PC-9 (cell line): ENCODE measurements at regions not wholly inside any gene's neighbourhood (a gene's known extent, or its start where the extent isn't known, plus 50 kb on each side); places are given as distances from the start of the nearest gene placed in this dataset.

Experiments
- BruUV-seq: library from RNA; stranded (reverse); fragments of 400-500 nt; replicated peaks from 2 replicates; lab custom pipeline; 2021; lab: Mats Ljungman, UMichigan
- CTCF ChIA-PET: fragments of 300-600 bp; sonication (Branson Sonifier 250); formaldehyde crosslinking; loops from one replicate; lab custom pipeline; 2022; ENCODE audit warnings: antibody characterized with exemption; lab: Charles Lee
- POLR2A ChIA-PET: fragments of 300-600 bp; sonication (Branson Sonifier 250); formaldehyde crosslinking; loops from one replicate; lab custom pipeline; 2022; ENCODE audit warnings: antibody characterized with exemption; ENCODE audit not compliant: unreplicated experiment; lab: Charles Lee
- DNase-seq, 2 experiments: peaks; one replicate each; pipeline versions ENCODE4 v3.0.0 to v3.0.0-alpha.2; 2015 to 2022; ENCODE audit warnings: mixed read lengths in 1 of 2
- H2AFZ ChIP-seq: fragments of 200-600 bp; sonication (generic); 2 replicates; pipeline ENCODE4 v1.8.1; 2017; ENCODE audit warnings: antibody characterized with exemption
- H3F3A ChIP-seq: fragments of 200-600 bp; sonication (generic); 2 replicates; pipeline ENCODE4 v1.8.1; 2017; ENCODE audit warnings: antibody characterized with exemption, mild to moderate bottlenecking, low read depth; ENCODE audit not compliant: insufficient read depth
- H3K27ac ChIP-seq: fragments of 200-600 bp; sonication (generic); 2 replicates; pipeline ENCODE4 v1.6.1; 2016; ENCODE audit warnings: mixed run types
- H3K27me3 ChIP-seq: fragments of 200-600 bp; sonication (generic); 2 replicates; pipeline ENCODE4 v1.6.1; 2016; ENCODE audit warnings: low read depth, mixed run types; ENCODE audit not compliant: insufficient read depth
- H3K36me3 ChIP-seq: fragments of 200-600 bp; sonication (generic); 2 replicates; pipeline ENCODE4 v1.6.1; 2016; ENCODE audit warnings: low read depth, mixed run types
- H3K4me1 ChIP-seq: fragments of 200-600 bp; sonication (generic); replicated peaks from 2 replicates; pipeline ENCODE4 v1.6.1; 2016; ENCODE audit warnings: mixed run types; ENCODE audit not compliant: insufficient read depth
- H3K4me2 ChIP-seq: fragments of 200-600 bp; sonication (generic); 2 replicates; pipeline ENCODE4 v1.6.1; 2017; ENCODE audit warnings: mixed run types
- H3K4me3 ChIP-seq: fragments of 200-600 bp; sonication (generic); 2 replicates; pipeline ENCODE4 v1.6.1; 2016; ENCODE audit warnings: mixed run types
- H3K79me2 ChIP-seq: fragments of 200-600 bp; sonication (generic); 2 replicates; pipeline ENCODE4 v1.6.1; 2017; ENCODE audit warnings: low read depth, mixed run types
- H3K9me2 ChIP-seq: fragments of 200-600 bp; sonication (generic); 2 replicates; pipeline ENCODE4 v1.8.1; 2017; ENCODE audit warnings: mild to moderate bottlenecking; ENCODE audit not compliant: insufficient read depth
- H3K9me3 ChIP-seq: fragments of 200-600 bp; sonication (generic); 2 replicates; pipeline ENCODE4 v1.8.1; 2016; ENCODE audit warnings: low read depth; ENCODE audit not compliant: insufficient read depth
- H4K20me1 ChIP-seq: fragments of 200-600 bp; sonication (generic); 2 replicates; pipeline ENCODE4 v1.8.1; 2017; ENCODE audit not compliant: insufficient read depth
- EZH2 ChIP-seq: fragments of 200-600 bp; sonication (generic); IDR thresholded peaks from 2 replicates; pipeline ENCODE4 v1.8.0; 2017; ENCODE audit warnings: antibody characterized with exemption, low read depth
- intact Hi-C: fragments of 100-400 bp; cut with micrococcal nuclease; formaldehyde crosslinking; loops from one replicate; pipeline ENCODE4 v1.10.0; 2022; ENCODE audit not compliant: unreplicated experiment
- TF ChIP-seq, protein P1 (sequence below): fragments of 200-600 bp; sonication (generic); conservative IDR thresholded peaks from 2 replicates; pipeline ENCODE4 v1.6.1; 2017; ENCODE audit warnings: mixed run types, antibody characterized with exemption, mild to moderate bottlenecking, moderate library complexity

DNA sequence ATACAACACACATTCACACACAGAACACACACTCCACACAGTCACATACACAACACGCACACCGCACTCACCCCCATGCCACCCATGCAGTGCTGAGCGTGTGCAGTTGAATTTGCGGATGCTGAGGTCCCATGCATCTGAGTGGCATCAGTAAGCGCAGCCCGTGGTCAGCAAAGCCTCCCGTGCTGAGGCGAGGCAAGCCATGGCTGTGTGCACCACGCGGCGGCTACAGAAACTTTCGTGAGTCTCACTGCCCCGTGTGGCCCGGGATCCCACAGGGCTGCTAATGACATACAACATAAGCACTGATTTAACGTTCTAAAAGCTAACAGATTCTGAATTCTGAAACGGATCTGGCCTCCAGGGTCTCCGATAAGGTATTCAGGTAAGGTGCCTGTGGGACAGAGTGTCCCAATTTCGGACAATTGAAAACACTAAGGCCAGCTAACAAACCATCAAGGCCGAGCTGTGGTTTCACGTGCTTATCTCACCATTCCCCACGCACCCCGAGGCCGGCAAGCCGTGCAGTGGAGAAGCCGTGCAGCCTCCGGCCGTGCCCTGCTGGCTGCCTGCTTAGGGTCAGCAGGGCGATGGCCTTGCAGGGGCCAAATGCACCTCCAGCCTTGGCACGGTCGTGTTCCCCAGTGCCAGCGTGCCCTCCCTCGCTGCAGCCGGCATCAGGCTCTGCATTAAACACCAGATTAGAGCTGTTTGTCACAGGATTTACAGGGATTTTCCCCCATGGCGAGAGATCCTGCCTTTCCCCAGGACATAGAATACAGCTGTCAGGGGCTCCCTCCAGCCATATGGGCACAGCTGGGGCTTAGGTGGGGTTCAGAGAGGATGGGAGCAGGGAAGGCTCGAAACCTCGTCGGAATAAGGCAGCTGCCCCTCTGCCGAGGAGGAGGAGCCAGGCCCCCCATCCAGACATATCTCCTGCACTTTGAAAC lies 191.7 kb downstream of the C16orf95 start:
- Histone ChIP-seq H3K9me3 (no peaks in the 10 kb centered on the region), H3K36me3 (no peaks in the 10 kb centered on the region), H4K20me1 (no peaks in the 10 kb centered on the region), H3K4me2 (no peak overlapping the region), H3K27ac (no peak overlapping the region), H3K4me1 (0 out of 2 replicates have a peak, but pooled peaks cover 8% of the 10 kb centered on the region), H2AFZ (no peak overlapping the region), H3F3A (peaks cover 10% of the 10 kb centered on the region; the same call in 1 of the 2 replicates), H3K79me2 (no peaks in the 10 kb centered on the region), H3K27me3 (peaks cover 48% of the 10 kb centered on the region), H3K4me3 (no peak overlapping the region), H3K9me2 (no peaks in the 10 kb centered on the region)
- CTCF ChIA-PET, result no interaction called here
- POLR2A ChIA-PET, result no interaction called here
- intact Hi-C loops, result no loop called here
- BruUV-seq, result no TSS peak
- TF ChIP-seq, protein P1, sequence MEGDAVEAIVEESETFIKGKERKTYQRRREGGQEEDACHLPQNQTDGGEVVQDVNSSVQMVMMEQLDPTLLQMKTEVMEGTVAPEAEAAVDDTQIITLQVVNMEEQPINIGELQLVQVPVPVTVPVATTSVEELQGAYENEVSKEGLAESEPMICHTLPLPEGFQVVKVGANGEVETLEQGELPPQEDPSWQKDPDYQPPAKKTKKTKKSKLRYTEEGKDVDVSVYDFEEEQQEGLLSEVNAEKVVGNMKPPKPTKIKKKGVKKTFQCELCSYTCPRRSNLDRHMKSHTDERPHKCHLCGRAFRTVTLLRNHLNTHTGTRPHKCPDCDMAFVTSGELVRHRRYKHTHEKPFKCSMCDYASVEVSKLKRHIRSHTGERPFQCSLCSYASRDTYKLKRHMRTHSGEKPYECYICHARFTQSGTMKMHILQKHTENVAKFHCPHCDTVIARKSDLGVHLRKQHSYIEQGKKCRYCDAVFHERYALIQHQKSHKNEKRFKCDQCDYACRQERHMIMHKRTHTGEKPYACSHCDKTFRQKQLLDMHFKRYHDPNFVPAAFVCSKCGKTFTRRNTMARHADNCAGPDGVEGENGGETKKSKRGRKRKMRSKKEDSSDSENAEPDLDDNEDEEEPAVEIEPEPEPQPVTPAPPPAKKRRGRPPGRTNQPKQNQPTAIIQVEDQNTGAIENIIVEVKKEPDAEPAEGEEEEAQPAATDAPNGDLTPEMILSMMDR, result no peak
- TF ChIP-seq EZH2, result no peak
- no peak for DNase-seq

DNA sequence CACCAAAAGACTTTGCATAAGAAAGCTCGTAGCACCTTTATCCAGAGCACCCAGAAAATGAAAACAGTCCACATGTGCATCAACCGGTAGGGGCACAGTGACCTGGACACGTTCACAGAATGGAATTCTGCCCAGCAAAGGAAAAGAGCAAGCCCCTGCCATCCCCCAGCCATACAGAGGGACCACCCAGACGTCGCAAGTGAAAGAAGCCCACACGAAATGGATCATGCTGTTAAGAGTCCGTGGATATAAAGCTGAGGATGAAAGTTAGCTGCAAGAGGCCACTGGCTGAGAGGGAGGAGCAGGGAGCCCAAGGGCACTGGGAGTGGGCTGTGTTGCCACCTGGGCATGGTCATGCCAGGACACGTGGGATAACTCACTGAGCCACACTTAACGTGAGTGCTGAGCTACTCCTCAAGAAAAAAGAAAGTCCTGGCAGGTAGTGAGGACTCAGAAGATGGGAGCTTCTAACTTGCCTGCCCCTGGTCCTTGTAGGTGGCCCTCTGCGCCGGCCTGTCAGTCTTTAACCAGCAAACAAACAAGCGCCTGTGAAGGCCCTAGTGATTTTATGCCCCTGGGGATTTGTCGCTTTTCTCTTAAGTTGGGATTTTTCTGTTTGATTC lies 190.7 kb downstream of the C16orf95 start:
- POLR2A ChIA-PET, result no interaction called here
- 0 out of 2 replicates have a peak, but pooled peaks cover 8% of the 10 kb centered on the region for H3K4me1 ChIP-seq
- H3K4me3 ChIP-seq, result no peak overlapping the region
- no peak for DNase-seq
- H3K4me2 ChIP-seq, result no peak overlapping the region
- H3F3A ChIP-seq, result peaks cover 10% of the 10 kb centered on the region; the same call in 1 of the 2 replicates
- intact Hi-C loops, result no loop called here
- BruUV-seq, result no TSS peak
- H2AFZ ChIP-seq, result no peak overlapping the region
- TF ChIP-seq EZH2, result no peak
- TF ChIP-seq, protein P1, result no peak
- CTCF ChIA-PET, result no interaction called here
- H3K36me3 ChIP-seq, result no peaks in the 10 kb centered on the region
- no peak overlapping the region for H3K27ac ChIP-seq
- no peaks in the 10 kb centered on the region for H3K9me3 ChIP-seq
- peaks cover 39% of the 10 kb centered on the region for H3K27me3 ChIP-seq
- H3K9me2 ChIP-seq, result no peaks in the 10 kb centered on the region
- no peaks in the 10 kb centered on the region for H3K79me2 ChIP-seq
- H4K20me1 ChIP-seq, result no peaks in the 10 kb centered on the region

DNA sequence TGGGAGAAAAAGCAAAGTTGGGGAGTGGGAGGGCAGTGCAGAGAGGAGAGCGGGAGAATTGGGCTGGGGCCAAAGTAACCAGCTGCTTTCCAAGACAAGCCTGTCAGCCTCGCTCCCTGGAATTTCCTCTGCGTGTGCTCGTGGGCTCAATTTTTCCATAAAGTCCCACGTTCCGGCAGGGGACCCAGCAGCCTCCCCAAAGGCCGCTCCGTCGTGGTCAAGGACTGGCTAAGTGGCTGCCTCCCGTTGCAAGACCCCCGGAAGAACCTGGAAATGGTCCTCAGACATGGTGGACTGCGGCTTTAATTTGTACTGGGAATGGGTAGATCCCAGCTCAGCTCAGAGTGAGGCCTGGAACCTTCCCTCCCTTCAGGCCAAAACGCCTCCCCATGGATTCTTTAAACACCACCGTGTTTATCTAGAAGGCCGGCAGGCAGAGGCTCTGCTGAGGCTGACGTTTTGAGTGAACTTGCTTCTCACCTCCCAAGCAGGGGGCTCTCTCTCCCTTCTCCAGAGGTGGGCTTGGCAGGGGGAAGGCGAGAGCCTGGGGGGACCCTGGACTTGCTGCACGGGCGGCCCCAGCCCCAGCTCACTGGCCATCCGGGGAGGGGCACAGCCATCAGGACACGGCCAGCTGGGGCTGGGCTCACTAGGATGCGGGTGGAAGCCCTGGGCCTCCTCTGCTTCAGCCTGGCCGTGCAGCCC lies 190.0 kb downstream of the C16orf95 start:
- H3K9me2 ChIP-seq, result no peaks in the 10 kb centered on the region
- H4K20me1 ChIP-seq, result no peaks in the 10 kb centered on the region
- H3K79me2 ChIP-seq, result no peaks in the 10 kb centered on the region
- H3K4me3 ChIP-seq, result no peak overlapping the region
- CTCF ChIA-PET, result no interaction called here
- intact Hi-C loops, result no loop called here
- H3F3A ChIP-seq, result peaks cover 10% of the 10 kb centered on the region; the same call in 1 of the 2 replicates
- H3K4me1 ChIP-seq, result peaks cover 11% of the 10 kb centered on the region; the same call in 1 of the 2 replicates
- no peaks in the 10 kb centered on the region for H3K36me3 ChIP-seq
- H3K4me2 ChIP-seq, result no peak overlapping the region
- no TSS peak for BruUV-seq
- peaks cover 38% of the 10 kb centered on the region for H3K27me3 ChIP-seq
- DNase-seq, result no peak
- H3K27ac ChIP-seq, result no peak overlapping the region
- no peaks in the 10 kb centered on the region for H3K9me3 ChIP-seq
- no peak overlapping the region for H2AFZ ChIP-seq
- TF ChIP-seq EZH2, result no peak
- TF ChIP-seq, protein P1, result no peak
- POLR2A ChIA-PET, result no interaction called here
